Glomerular visceral epithelial cell (primary cell): ENCODE measurements at regions not wholly inside any gene's neighbourhood (a gene's known extent, or its start where the extent isn't known, plus 50 kb on each side); places are given as distances from the start of the nearest gene placed in this dataset.
A peak's percentile ranks its signal among the peaks of the same experiment; 100 is the strongest.

ENCODE experiments used
- DNase-seq: peaks from one replicate; pipeline ENCODE4 v3.0.0-alpha.2; 2016; ENCODE audit errors: extremely low spot score

DNA sequence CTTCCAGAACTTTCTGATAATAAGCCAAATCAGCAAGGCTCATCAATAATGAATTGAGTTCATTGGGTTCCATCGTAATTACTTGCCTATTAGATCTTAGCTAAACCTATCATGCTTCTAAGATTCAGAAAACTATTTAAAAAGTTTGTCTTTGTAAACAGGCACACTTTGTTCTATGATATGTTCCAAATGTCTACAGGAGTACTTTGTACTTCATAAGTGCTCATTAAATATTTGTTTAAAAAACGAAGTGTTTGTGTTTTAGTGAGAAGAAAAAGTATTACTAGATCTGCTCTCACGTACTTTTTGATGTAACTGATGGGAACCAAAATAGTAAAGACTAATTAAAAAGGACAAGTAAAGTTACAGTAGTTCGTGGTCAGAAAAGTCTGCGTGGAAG lies 172.8 kb upstream of the FLRT2 start:
- no peak for DNase-seq

DNA sequence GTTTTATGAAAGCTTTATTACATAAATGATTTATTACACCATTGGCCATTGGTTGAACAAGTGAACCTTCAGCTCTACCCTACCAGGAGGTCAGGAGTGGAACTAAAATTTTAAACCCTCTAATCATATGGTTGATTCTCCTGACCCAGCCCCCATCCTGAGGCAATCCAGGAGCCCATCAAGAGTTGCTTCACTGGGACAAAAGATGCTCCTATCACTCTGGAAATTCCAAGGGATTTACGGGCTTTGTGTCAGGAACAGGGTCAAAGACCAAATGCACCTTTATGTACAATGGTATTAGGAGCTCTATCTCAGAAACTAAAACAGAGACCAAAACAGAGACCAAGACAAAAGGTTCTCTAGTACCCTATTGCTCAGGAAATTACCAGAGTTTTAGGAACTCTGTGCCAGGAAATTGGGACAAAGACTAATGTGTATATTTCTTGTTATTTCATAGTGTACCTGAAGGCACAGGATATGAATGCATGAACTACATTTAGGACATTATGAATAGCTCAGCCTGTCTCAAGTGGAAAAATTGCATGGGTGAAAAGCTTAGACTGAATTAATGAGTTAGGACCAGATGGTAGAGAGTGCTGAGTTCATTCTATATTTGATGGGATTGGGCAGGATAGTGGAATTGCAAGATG lies 171.7 kb upstream of the FLRT2 start:
- DNase-seq = no peak

DNA sequence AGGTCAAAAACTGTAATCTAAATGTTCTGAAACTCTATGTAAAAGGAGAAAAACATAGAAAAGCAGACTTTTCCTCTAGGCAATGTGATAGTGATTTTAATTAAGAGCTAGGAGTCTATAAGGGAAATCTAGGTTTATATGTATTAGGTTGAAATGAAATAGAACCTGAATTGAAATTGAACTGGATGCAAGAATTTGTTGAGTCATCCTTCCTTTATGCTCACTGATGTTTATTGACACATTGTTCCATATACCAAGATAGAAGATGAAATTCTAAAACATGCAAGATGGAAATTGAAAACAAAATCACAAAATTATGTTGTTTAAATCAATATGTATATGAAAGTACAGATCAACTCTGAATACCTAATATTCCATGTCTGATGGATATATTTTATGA lies 170.4 kb upstream of the FLRT2 start:
- no peak for DNase-seq

DNA sequence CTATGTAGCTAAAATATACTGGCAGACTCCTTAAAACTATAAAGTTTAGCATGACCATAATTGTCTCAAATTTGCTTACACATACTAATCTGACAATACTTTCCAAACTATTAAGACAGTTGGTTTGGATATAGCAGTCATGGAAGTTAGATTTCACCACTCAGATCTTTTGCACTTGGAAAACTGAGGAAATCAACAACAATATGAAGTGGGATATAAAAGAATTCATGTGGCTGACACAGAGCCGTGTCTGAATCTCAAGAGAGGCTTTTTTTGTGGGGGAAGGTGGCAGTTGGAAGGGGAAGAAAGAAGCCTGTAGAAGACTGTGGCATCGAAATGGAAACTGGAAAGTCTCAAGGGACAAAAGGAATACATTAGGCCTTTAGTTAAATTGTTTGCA lies 166.6 kb upstream of the FLRT2 start:
- DNase-seq = no peak

DNA sequence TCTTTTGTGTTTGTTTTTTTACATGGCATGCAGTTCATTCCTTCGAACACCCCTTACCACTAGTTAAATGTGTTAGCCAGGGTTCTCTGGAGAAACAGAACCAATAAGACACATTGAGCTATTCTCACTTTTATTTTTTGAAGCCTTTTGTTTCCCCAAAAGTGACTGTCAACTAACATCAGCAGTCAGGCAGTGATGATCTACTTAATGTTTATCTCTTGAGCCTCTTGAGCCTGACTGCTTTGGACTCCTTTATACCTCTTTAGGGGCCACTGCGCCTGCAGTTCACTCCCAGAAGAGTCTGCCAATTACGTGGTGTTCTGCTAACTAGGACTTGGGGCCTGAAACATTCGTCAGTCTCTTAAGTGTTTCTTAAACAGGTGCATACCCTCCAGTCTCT lies 163.7 kb upstream of the FLRT2 start:
- DNase-seq = no peak

DNA sequence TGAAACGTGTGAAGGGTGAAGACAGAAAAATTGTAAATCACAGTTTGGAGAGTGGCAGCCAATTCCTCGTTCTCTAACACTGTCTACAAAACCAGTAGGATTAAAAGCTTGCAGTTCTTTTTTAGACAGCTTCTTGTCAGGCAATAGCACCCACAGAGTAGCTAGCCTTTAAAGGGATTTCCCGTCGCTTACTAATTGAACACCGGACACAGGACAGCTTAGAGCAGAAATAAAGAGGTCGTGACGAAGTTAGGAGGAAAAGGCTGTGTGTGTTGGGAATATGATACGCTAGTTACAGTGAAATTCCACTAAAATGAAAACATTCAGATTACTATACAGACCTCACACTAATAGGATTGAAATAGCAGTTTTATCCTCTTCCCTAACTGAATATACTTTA lies 149.1 kb upstream of the FLRT2 start:
- DNase-seq = no peak

DNA sequence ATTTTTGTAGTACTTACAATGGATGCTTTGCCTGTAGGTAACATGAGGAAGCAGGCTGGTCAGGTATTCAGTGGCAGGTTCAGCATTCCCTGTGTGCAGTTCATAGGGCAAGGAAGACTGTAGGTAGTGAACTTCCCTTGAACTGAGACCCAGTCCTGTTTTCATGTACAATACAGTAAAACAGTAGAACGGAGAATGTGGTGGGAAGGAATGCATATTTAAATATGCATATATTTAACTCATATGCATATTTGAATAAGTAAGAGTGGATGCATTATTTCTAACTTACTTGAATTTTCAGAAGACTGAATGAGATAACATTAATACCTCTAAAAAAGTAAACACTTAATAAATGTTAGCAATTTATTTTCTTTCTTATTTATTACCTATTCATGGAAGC lies 147.6 kb upstream of the FLRT2 start:
- DNase-seq = no peak

DNA sequence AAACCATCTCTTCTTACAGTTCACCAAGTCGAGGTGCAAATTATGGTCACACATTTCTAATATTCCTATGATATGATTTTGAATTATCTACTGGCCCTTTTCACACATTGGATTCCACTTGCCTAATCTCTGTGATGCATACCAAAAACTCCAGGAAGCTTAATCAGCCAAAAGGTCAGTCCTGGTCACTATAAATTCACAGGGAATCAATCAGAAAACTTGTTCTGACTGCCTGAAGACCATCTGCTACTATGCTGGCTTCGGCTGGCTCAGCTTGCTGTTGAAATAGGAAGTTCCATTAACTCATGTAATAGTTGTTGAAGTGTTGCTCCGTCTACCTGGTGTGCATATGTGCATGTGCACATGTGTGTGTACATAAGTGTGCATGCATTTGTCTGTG lies 142.8 kb upstream of the FLRT2 start:
- no peak for DNase-seq

DNA sequence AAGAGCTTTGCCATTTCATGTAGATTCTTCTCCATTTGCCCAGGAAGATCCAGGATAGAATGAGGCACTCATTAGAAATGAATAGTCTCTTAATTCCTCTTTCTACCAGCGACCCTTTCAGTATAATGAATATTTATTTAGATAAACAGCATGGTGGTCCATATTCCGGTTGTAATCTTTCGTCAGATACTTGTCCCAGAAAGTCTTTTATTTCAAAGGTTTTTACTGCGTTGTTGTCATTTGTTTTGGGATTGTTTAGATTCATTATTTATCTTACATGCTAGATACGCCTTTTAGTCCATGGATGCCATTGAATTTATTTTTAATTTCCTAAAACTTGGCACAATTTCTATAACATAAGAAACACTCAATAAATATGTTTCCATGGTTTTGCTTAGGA lies 139.7 kb upstream of the FLRT2 start:
- DNase-seq = no peak

DNA sequence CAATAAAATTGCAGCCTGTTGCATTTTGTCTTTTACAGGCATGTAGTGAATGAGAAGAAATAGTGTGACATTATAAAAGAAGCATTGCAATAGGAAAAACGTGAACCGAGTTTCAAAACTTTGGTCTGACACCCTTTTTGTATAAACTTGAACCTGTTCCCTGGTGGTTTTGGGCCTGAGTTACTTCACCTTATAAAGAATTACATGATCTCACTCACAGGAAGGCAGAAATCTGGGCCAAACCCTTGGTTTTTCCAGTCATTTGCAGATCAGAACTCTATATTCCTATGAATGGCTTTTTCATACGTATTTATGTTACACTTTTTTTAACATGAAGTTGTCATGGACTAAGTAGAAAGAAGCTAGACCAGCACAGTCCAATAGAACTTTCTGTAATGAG lies 138.5 kb upstream of the FLRT2 start:
- no peak for DNase-seq

DNA sequence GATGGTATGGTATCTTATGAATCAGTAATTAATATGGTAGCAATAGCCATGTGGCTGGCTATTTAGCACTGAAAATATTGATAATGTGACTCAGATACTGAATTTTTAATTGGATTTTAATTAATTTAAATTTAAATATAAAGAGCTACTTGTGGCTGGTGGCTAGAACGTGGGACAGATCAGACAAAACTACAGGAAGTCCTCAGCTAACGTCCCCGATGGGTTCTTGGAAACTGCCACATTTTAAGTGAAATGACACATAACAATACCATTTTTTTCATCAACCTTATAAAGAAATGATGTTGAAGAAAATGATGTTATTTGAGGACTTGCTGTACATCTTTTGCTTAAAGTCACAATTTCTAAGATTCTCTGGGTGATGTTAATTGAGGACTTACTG lies 138.1 kb upstream of the FLRT2 start:
- no peak for DNase-seq

DNA sequence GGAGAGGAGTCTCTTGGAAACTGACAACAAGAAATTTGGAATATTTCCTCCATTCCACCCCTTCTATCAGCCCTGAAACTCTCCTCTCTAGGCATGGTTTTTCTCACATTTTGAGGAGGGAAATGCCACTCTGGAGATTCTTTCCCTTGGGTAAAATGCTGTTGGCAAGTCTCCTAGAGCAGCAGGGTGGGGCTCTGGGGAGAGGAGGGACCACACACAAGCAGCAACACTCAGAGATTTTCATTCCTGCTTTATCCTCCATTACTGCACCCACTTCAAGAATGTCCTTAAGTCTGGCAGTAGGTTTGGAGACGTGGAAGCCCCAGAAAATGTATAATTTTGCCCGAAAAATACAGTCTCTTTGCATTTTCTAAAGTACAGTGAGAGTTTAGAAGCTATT lies 130.8 kb upstream of the FLRT2 start:
- no peak for DNase-seq

DNA sequence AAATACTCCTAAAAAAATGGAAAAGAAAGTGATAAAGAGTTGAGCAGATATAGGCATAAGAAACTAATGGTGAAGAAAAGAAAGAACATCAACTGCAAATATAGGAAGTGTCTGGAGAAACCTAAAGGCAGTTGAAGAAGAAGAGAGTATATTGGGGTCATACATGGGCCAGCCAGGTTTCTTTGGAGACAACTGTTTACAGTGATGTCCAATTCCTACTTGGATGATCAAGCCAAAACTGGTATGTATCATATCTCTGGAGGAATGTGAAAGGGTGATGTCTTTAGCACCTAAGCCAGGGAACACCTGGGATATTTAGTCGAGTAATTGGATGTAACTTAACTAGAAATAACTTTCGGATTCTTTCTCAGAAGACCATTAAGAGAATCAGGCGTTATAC lies 129.3 kb upstream of the FLRT2 start:
- no peak for DNase-seq

DNA sequence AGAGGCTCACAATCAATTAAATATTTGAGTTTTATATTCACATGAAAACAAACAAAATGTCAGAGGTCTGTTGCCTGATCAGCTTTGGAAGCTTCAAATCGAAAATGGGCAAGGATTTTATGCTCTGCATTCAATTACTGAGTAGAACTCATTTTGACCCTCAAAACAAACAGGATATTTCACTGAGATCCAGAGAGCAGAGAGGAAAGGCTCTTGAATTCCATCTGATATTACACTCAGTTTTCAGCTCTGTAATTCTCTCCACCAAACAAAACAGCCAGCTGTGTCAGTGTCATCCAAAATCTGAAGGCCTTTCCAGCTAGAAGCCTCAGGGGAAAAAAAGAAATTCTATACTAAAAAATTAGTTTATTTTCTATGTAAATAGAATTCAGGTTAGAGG lies 128.6 kb upstream of the FLRT2 start:
- no peak for DNase-seq

DNA sequence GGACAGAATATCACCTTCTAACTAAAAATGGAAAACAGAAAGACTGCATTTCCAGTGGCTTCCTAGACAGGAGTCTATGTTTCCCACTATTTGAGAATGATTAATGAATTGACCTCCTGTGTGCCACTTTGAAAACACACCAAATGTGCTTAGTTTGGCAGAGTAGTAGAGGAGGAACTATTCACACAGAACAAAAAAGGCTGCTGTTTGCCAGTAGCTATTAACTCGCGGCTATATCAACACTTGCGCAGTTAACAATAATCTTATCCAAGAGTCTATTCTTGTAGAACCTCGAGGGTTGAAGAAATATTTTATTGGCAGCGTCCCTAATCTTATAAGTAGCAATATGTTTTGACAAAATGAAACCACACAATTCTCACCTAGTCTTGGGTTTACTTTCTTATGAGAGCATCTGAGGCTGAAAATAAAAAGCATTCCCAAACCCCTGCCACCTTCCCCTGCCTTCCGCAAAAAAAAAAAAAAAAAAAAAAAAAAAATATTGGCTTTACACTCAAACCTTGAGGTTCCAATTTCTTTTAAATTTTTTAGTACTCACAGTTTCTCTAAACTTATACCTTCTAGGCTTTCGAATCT lies 127.3 kb upstream of the FLRT2 start:
- no peak for DNase-seq

DNA sequence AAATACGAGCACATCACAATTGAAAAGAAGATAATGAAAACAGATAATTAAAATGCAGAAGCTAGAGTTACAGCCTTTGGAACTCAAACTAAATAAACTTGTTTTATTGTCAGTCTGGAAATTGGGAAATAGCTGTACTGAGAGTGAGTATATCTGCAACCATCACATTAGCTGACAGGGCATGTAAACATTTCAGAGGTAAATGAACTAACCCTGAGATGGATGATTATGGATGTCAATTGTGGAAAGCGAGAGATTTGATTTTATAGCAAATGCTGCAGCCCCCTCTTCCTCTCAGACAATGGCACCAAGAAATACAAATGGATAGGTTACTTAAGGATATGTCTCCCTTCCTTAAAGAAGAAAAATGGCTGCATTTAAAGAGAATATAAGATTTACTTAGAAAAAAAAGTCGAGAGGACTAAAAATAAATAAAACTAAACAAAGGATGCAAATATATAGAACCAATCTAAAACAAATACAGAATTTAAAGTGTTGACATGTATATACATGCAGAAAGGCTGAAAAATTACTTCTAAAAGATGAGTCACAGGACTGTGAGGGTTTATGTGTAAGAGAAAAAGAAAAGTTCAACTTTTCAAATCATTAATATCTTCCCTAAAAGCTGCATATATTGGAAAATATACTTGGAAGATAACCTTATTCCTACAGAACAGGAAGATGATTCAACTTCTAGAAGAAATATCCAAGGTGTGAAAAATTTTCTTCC lies 120.3 kb upstream of the FLRT2 start:
- DNase-seq = no peak

DNA sequence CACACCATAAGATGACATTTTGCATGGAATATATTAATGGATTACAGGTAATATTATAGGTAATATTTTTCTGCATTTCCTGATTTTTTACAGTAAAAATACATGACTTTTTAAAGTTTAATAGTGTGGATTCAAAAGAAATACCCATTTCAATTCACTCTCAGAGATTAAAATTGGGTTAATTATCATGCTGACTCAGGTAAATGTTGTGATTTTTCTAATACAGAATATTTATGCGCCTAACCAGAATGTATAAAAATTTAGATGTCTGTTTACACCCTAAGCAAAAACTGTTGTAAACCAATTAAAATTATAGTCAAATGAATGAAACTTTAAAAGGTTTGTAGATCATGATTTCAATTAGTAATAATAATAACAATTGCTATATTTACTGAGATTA lies 117.2 kb upstream of the FLRT2 start:
- DNase-seq = no peak

DNA sequence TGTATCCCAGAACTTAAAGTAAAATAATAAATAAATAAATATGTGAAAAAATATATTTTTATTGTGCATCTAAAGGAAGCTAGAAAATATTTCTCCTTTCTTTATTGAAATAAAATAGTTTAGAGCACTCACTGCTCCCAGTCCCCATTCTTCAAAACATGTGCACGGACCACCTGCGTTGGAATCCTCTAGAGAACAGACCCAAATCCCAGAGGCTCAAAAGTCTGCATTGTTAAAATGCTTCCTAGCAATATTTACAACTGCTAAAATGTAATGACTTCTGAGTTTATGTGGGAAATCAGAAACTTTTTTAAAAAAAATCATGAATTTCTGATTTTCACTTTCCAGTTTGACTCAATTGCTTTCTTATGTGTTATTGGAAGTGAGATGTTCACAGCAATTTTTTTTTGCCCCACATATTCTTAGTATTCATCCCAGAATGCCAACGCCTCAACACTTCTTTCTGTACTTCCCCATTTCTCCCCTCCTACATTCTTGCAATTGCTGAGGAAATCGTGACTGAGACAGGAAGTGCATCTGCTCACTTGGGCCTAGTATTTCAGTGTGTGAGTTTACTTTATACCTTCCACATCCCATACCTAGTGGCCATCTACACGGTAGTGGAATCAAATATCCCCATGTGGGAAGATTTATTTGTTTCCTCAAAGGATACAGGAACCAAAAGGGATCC lies 116.0 kb upstream of the FLRT2 start:
- DNase-seq = peak; percentile 8

DNA sequence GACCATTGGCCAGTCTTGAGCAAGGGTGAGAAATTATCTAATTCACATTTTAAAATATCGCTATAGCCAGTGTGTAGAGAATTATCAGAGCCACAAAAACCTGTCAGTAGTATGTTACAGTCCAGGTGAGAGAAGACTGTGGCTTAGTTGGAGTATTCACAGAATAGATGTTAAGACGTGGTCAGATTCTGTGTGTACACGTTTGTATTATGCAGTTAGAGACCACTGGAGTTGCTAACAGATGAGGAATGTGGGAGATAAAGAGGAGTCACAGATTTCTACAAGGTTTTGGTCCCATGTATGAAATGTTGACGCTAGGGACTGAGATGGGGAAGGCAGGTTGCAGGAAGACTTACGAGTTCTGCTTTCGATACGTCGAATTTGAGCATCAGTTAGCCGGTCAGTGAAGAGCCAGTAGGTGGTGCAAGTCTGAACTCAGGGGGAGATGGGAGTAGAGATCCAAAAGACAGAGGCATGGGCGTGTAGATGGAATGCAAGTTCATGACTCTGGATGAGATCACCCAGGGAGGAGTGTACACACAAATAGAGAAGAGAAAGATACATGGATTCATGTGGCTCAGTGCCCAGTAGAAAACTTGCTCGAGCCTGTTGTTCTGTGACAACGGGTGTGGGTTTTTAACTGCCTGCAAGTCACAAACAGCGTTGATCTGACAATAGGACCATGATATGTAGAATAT lies 114.8 kb upstream of the FLRT2 start:
- DNase-seq = peak; percentile 89

DNA sequence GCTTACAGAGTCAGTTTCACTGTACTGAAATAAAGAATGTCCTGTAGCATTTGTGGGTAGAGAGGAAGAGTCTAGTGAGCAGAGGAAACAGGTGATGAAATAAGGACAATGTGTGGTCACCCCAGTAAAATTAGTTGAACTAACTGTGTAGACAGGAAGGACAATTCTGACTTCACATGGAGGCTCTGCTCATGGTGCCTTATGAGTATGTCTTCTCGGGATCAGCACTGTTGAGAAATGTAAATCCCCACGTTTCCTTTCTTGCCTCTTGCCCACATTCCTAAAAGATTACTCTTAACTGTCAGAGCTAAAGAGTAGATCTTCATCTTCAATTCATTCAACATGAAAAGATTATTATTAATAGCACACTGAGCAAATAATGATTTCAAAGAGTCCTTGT lies 113.2 kb upstream of the FLRT2 start:
- DNase-seq = peak; percentile 65

DNA sequence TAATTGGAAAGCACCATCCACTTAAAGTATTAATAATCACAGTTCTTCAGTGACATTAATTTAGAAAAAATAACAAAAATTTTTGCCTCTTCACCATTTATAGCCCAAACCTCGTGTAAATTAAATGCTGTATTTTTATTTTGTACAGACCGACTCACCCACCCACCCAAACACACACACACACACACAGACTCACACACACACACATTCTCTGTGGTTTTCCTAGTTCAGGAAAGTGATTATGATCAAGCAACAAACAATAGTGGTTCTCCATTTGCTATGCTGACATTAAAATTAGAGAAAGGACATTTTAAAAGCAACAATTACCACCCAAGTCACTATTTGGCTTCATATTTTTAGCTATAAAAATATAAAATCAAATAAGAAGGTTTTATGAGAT lies 112.5 kb upstream of the FLRT2 start:
- no peak for DNase-seq

DNA sequence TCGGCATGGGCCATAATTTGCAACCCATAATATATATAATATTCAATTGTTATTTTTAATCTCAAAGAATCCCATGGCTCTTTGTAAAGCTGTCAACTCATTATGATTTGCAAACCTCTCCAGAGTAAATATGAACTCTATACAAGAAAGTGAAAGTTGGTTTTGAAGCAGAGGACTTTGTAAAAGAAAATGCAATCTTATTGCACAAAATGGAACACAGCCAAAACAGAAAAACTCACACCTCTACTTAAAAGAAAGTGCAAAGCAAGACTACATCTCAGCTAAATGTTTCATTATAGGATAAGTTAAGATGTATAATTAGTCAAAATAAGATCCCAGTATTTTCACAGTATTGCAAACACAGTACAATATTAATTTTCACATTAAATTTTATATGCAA lies 111.2 kb upstream of the FLRT2 start:
- DNase-seq = no peak
